Breast epithelium (tissue), 4 donors: ENCODE measurements at regions not wholly inside any gene's neighbourhood (a gene's known extent, or its start where the extent isn't known, plus 50 kb on each side); places are given as distances from the start of the nearest gene placed in this dataset.
"Not testable (repeated sequence)": the region's sequence is repeated elsewhere in the genome, so short reads cannot be mapped to it uniquely, and the experiment has no call there.

Source experiments
- DNase-seq, 2 donors: peaks; one replicate each; pipeline ENCODE4 v3.0.0-alpha.2; 2019; ENCODE audit warnings: low spot score in 2 of 2
- H3K27ac ChIP-seq, 2 donors: fragments of 200-600 bp; sonication (generic) in 1 of 2; one replicate each; pipeline ENCODE4 v1.5.1; 2016 to 2019; ENCODE audit warnings: mild to moderate bottlenecking in 1 of 2
- H3K27me3 ChIP-seq, 2 donors: fragments of 200-600 bp; sonication (generic) in 1 of 2; one replicate each; pipeline versions ENCODE4 v1.5.1 to v1.6.0; 2017 to 2019; ENCODE audit warnings: control low read depth in 1 of 2, mild to moderate bottlenecking in 1 of 2
- H3K36me3 ChIP-seq: fragments of 200-600 bp; one replicate; pipeline ENCODE4 v1.5.1; 2019
- H3K4me1 ChIP-seq, 2 donors: fragments of 200-600 bp; sonication (generic); one replicate each; pipeline ENCODE4 v1.5.1; 2016 to 2019; ENCODE audit warnings: control low read depth in 1 of 2
- H3K4me3 ChIP-seq, 3 donors: fragments of 200-600 bp; sonication (generic); 1 replicate in 2 of 3; 2 replicates in 1 of 3; pipeline ENCODE4 v1.5.1; 2016 to 2019; ENCODE audit warnings: mild to moderate bottlenecking in 3 of 3, moderate library complexity in 2 of 3
- H3K9me3 ChIP-seq, 2 donors: fragments of 200-600 bp; sonication (generic) in 1 of 2; one replicate each; pipeline ENCODE4 v1.5.1; 2016 to 2019; ENCODE audit warnings: control low read depth in 1 of 2
- CTCF ChIP-seq, 3 donors: fragments of 450-650 bp; IDR thresholded peaks; one replicate each; pipeline ENCODE4 v1.5.1; 2016 to 2017; ENCODE audit warnings: antibody characterized with exemption in 3 of 3, mild to moderate bottlenecking in 3 of 3, moderate library complexity in 3 of 3
- POLR2A ChIP-seq: fragments of 450-650 bp; IDR thresholded peaks from one replicate; pipeline ENCODE4 v1.6.1; 2016; ENCODE audit warnings: antibody characterized with exemption, mild to moderate bottlenecking, moderate library complexity
- POLR2AphosphoS5 ChIP-seq, 3 donors: sonication (generic); formaldehyde crosslinking; IDR thresholded peaks; one replicate each; pipeline ENCODE4 v1.6.1; 2017; ENCODE audit warnings: antibody characterized with exemption in 3 of 3
- intact Hi-C: fragments of 100-400 bp; cut with DNase I; formaldehyde crosslinking; loops from one replicate; pipeline ENCODE4 v1.15.1; 2023; ENCODE audit warnings: low total_unique reads

DNA sequence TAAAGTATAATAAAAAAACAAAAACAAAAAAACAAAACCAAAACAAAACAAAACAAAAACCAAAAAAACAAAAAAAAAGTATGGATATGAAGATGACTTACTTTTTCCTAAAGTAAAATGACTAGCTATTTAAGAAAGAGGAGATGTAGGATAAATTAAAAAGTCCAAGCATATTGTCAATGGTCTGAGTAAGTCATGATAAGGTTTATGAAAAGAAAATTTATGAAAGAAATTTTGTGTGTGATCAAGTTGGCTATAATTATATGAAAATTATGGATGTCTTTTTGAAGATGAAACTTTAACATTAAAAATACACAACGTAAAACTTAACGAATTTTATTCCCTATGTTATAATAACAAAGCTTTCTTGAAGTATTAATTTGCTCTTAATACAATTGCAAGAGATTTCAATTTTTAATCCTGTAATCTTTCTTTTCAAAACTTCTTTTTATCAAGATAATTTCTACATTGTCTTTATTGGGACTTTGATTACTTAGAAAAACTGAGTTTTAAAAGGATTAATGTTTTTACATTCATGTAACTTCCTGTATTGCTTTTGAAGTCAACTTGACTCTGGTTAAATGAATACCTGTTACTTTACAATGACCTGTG is 200.9 kb upstream of the IVNS1ABP start:
- Histone ChIP-seq H3K36me3 (no peaks in the 10 kb centered on the region), H3K9me3 (peaks cover 0 to 3% of the 10 kb centered on the region in 2 donors), H3K4me1 (no peaks in the 10 kb centered on the region), H3K27me3 (no peaks in the 10 kb centered on the region), H3K27ac (no peak overlapping the region), H3K4me3 (no peak overlapping the region)
- DNase-seq, result no peak
- no peak for TF ChIP-seq CTCF (IDR thresholded peaks at IDR 0.05)
- TF ChIP-seq POLR2A, result no peak
- no peak for TF ChIP-seq POLR2AphosphoS5 (IDR thresholded peaks at IDR 0.05)
- intact Hi-C loops, result no loop called here

DNA sequence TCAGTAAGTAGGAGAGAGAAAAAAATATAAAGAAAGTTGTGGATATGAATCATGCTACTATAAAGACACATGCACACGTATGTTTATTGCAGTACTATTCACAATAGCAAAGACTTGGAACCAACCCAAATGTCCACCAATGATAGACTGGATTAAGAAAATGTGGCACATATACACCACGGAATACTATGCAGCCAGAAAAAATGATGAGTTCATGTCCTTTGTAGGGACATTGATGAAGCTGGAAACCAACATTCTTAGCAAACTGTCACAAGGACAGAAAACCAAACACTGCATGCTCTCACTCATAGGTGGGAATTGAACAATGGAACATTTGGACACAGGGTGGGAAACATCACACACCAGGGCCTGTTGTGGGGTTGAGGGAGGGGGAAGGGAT is 200.3 kb upstream of the IVNS1ABP start:
- H3K9me3 ChIP-seq, H3K27ac ChIP-seq, H3K36me3 ChIP-seq, intact Hi-C loops, DNase-seq, H3K4me3 ChIP-seq, H3K4me1 ChIP-seq, H3K27me3 ChIP-seq: not testable (repeated sequence)

- TF ChIP-seq CTCF (IDR thresholded peaks at IDR 0.05), result no peak
- TF ChIP-seq POLR2A, result no peak
- no peak for TF ChIP-seq POLR2AphosphoS5 (IDR thresholded peaks at IDR 0.05)
- no peak overlapping the region for H3K27ac ChIP-seq
- H3K4me3 ChIP-seq, result no peak overlapping the region
Measured at GRCh38 chr1:185515696-185516095, 198.7 kb upstream of the IVNS1ABP start.

GRCh38 chr1:185514311-185514710 is 197.3 kb upstream of the IVNS1ABP start:
- H3K36me3 ChIP-seq, result no peaks in the 10 kb centered on the region
- intact Hi-C loops, result no loop called here
- no peaks in the 10 kb centered on the region for H3K4me1 ChIP-seq
- DNase-seq, result no peak
- H3K4me3 ChIP-seq, result no peak overlapping the region
- TF ChIP-seq POLR2A, result no peak
- no peak for TF ChIP-seq CTCF (IDR thresholded peaks at IDR 0.05)
- H3K27me3 ChIP-seq, result no peaks in the 10 kb centered on the region
- H3K9me3 ChIP-seq, result peaks cover 0 to 3% of the 10 kb centered on the region in 2 donors
- no peak overlapping the region for H3K27ac ChIP-seq

More at GRCh38 chr1:185515696-185516095, 198.7 kb upstream of the IVNS1ABP start:
- no peaks in the 10 kb centered on the region for H3K36me3 ChIP-seq
- H3K27me3 ChIP-seq, result no peaks in the 10 kb centered on the region
- intact Hi-C loops, result no loop called here
- no peaks in the 10 kb centered on the region for H3K4me1 ChIP-seq
- DNase-seq, result no peak
- H3K9me3 ChIP-seq, result peaks cover 0 to 3% of the 10 kb centered on the region in 2 donors

- H3K27me3 ChIP-seq, result no peaks in the 10 kb centered on the region
- no peak overlapping the region for H3K4me3 ChIP-seq
- H3K9me3 ChIP-seq, result peaks cover 0 to 3% of the 10 kb centered on the region in 2 donors
- intact Hi-C loops, result no loop called here
- TF ChIP-seq POLR2AphosphoS5 (IDR thresholded peaks at IDR 0.05) (no peak), POLR2A (no peak), CTCF (IDR thresholded peaks at IDR 0.05) (no peak)
- no peak for DNase-seq
- H3K36me3 ChIP-seq, result no peaks in the 10 kb centered on the region
- no peak overlapping the region for H3K27ac ChIP-seq
- H3K4me1 ChIP-seq, result no peaks in the 10 kb centered on the region
Measured at GRCh38 chr1:185512442-185512841, 195.4 kb upstream of the IVNS1ABP start.

DNA sequence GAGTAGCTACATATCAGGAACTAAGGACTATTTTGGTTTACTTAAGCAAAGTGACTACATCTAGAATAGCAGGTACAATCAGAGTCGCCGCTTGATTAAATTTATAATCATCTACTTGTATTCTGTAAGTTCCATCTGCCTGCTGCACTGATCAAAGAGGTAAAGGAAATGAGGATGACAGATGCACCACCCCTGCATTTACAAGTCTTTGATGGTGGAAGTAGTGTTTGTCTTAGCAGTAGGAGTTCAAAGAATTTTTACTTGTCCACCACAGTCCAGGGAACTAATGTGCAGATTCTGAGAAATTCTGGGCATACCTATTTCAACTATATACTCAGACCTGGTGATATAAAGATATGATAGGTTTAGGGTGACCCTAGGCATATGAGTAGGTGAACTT is 184.1 kb upstream of the IVNS1ABP start:
- no peak for TF ChIP-seq POLR2AphosphoS5 (IDR thresholded peaks at IDR 0.05)
- TF ChIP-seq POLR2A, result no peak
- no peak for TF ChIP-seq CTCF (IDR thresholded peaks at IDR 0.05)
- no peak for DNase-seq
- Histone ChIP-seq H3K36me3 (no peaks in the 10 kb centered on the region), H3K27me3 (no peaks in the 10 kb centered on the region), H3K9me3 (peaks cover 0 to 5% of the 10 kb centered on the region in 2 donors), H3K27ac (no peak overlapping the region), H3K4me3 (no peak overlapping the region), H3K4me1 (no peaks in the 10 kb centered on the region)
- intact Hi-C loops, result no loop called here
